OCI-LY7 (cell line): ENCODE measurements at regions not wholly inside any gene's neighbourhood (a gene's known extent, or its start where the extent isn't known, plus 50 kb on each side); places are given as distances from the start of the nearest gene placed in this dataset.

Experiments used
- BruUV-seq: library from RNA; stranded (reverse); fragments of 400-500 nt; replicated peaks from 2 replicates; lab custom pipeline; 2021; lab: Mats Ljungman, UMichigan
- CTCF ChIA-PET: fragments of 300-600 bp; sonication (Branson Sonifier 250); formaldehyde crosslinking; loops from one replicate; lab custom pipeline; 2022; ENCODE audit warnings: antibody characterized with exemption; ENCODE audit not compliant: unreplicated experiment; lab: Charles Lee
- POLR2A ChIA-PET: fragments of 300-600 bp; sonication (Branson Sonifier 250); formaldehyde crosslinking; loops from one replicate; lab custom pipeline; 2022; ENCODE audit warnings: antibody characterized with exemption; lab: Charles Lee
- DNase-seq: peaks from one replicate; pipeline ENCODE4 v3.0.0-alpha.2; 2015; ENCODE audit warnings: low spot score
- H2AFZ ChIP-seq: fragments of 200-600 bp; sonication (generic), shearing (Covaris generic); 2 replicates; pipeline ENCODE4 v1.6.1; 2014; ENCODE audit warnings: mild to moderate bottlenecking, antibody characterized with exemption, low read length, moderate library complexity
- H3K27ac ChIP-seq: fragments of 200-600 bp; sonication (generic); 2 replicates; pipeline ENCODE4 v1.5.1; 2014; ENCODE audit warnings: mixed run types, low read depth, mild to moderate bottlenecking, moderate library complexity, low read length, inconsistent platforms; ENCODE audit not compliant: poor library complexity, severe bottlenecking
- H3K36me3 ChIP-seq: fragments of 200-600 bp; sonication (generic); 2 replicates; pipeline ENCODE4 v1.6.1; 2014; ENCODE audit warnings: mild to moderate bottlenecking, antibody characterized with exemption, low read length, moderate library complexity, mixed read lengths; ENCODE audit not compliant: insufficient read depth
- H3K4me1 ChIP-seq: fragments of 200-600 bp; sonication (generic); 2 replicates; pipeline ENCODE4 v1.5.1; 2014; ENCODE audit warnings: mild to moderate bottlenecking, low read length; ENCODE audit not compliant: insufficient read depth, poor library complexity, severe bottlenecking
- H3K4me2 ChIP-seq: fragments of 200-600 bp; sonication (generic); 2 replicates; pipeline ENCODE4 v1.6.1; 2014; ENCODE audit warnings: mild to moderate bottlenecking, low read length
- H3K4me3 ChIP-seq: fragments of 200-600 bp; sonication (generic); 2 replicates; pipeline ENCODE4 v1.5.1; 2014; ENCODE audit warnings: mild to moderate bottlenecking, low read depth, low read length; ENCODE audit not compliant: poor library complexity, severe bottlenecking
- H3K79me2 ChIP-seq: fragments of 200-600 bp; sonication (generic); 2 replicates; pipeline ENCODE4 v1.6.1; 2016; ENCODE audit warnings: low read depth, mild to moderate bottlenecking, low read length, moderate library complexity, mixed read lengths; ENCODE audit not compliant: insufficient read depth
- H3K9me2 ChIP-seq: fragments of 200-600 bp; sonication (generic); 2 replicates; pipeline ENCODE4 v1.6.1; 2016; ENCODE audit warnings: mild to moderate bottlenecking, low read length, mixed read lengths; ENCODE audit not compliant: insufficient read depth
- H3K9me3 ChIP-seq: fragments of 200-600 bp; sonication (generic); 2 replicates; pipeline ENCODE4 v1.6.1; 2014; ENCODE audit warnings: mild to moderate bottlenecking, mixed run types, low read length, mixed read lengths
- H4K20me1 ChIP-seq: fragments of 200-600 bp; sonication (generic); 2 replicates; pipeline ENCODE4 v1.6.1; 2014; ENCODE audit warnings: mild to moderate bottlenecking, antibody characterized with exemption, low read length, moderate library complexity, mixed read lengths; ENCODE audit not compliant: insufficient read depth
- EZH2phosphoT487 ChIP-seq: fragments of 200-600 bp; sonication (generic); IDR thresholded peaks from 2 replicates; pipeline ENCODE4 v1.6.1; 2018; ENCODE audit warnings: low read depth, borderline replicate concordance, mild to moderate bottlenecking, mixed run types, antibody characterized with exemption, low read length, moderate library complexity, mixed read lengths
- intact Hi-C: fragments of 100-400 bp; cut with micrococcal nuclease; formaldehyde crosslinking; loops from one replicate; pipeline ENCODE4 v1.10.0; 2022; ENCODE audit not compliant: unreplicated experiment
- TF ChIP-seq, protein P1 (sequence below): fragments of 200-600 bp; sonication (generic); conservative IDR thresholded peaks from 2 replicates; pipeline ENCODE4 v1.5.1; 2014; ENCODE audit warnings: mild to moderate bottlenecking, antibody characterized with exemption, low read length, moderate library complexity, mixed read lengths

DNA sequence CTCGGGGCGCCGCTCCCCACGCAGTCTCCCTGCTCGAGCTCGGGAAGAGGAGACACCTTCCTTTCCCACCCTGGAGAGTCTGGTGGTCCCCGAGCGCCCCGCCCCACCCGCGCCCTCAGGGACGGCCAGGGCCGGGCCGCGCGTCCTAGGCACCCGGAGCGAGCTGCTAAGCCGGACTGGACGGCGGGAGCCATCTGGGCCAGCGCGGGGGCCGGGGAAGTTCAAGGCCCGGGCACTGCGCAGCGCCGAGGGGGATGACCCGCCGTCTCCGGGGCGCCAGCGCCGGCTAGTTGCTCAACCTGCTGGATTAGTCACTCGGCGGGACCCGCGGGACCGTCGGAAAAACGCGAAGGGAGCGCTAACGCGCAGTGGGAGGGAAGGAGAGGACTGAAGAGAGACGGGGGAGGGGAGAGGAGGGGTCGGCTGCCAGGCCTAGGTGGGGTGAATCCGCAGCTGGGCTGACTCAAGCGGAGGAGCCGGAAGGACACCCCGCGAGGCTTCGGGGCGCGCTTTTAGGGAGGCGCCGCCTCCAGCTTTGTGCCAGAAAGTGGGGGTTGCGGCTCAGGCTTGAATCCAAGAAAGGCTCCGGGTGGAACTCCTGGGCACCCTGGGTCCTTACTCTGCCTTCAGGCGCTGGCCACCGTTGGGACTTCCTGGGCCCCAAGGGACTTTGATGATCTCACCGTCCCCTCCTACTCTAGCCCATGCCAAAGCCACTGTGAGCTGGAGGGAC is 75.7 kb upstream of the FOXP4 start:
- H3K79me2 ChIP-seq, result no peaks in the 10 kb centered on the region
- H2AFZ ChIP-seq, result no peak overlapping the region
- no peaks in the 10 kb centered on the region for H4K20me1 ChIP-seq
- no peaks in the 10 kb centered on the region for H3K9me3 ChIP-seq
- no peak overlapping the region for H3K4me2 ChIP-seq
- ChIA-PET CTCF (no interaction called here), POLR2A (no interaction called here)
- no peaks in the 10 kb centered on the region for H3K36me3 ChIP-seq
- TF ChIP-seq EZH2phosphoT487, result no peak
- TF ChIP-seq, protein P1, sequence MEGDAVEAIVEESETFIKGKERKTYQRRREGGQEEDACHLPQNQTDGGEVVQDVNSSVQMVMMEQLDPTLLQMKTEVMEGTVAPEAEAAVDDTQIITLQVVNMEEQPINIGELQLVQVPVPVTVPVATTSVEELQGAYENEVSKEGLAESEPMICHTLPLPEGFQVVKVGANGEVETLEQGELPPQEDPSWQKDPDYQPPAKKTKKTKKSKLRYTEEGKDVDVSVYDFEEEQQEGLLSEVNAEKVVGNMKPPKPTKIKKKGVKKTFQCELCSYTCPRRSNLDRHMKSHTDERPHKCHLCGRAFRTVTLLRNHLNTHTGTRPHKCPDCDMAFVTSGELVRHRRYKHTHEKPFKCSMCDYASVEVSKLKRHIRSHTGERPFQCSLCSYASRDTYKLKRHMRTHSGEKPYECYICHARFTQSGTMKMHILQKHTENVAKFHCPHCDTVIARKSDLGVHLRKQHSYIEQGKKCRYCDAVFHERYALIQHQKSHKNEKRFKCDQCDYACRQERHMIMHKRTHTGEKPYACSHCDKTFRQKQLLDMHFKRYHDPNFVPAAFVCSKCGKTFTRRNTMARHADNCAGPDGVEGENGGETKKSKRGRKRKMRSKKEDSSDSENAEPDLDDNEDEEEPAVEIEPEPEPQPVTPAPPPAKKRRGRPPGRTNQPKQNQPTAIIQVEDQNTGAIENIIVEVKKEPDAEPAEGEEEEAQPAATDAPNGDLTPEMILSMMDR, result no peak
- DNase-seq, result no peak
- intact Hi-C loops, result no loop called here
- no TSS peak for BruUV-seq
- no peak overlapping the region for H3K4me3 ChIP-seq
- no peaks in the 10 kb centered on the region for H3K9me2 ChIP-seq
- H3K4me1 ChIP-seq, result no peaks in the 10 kb centered on the region
- H3K27ac ChIP-seq, result no peak overlapping the region

DNA sequence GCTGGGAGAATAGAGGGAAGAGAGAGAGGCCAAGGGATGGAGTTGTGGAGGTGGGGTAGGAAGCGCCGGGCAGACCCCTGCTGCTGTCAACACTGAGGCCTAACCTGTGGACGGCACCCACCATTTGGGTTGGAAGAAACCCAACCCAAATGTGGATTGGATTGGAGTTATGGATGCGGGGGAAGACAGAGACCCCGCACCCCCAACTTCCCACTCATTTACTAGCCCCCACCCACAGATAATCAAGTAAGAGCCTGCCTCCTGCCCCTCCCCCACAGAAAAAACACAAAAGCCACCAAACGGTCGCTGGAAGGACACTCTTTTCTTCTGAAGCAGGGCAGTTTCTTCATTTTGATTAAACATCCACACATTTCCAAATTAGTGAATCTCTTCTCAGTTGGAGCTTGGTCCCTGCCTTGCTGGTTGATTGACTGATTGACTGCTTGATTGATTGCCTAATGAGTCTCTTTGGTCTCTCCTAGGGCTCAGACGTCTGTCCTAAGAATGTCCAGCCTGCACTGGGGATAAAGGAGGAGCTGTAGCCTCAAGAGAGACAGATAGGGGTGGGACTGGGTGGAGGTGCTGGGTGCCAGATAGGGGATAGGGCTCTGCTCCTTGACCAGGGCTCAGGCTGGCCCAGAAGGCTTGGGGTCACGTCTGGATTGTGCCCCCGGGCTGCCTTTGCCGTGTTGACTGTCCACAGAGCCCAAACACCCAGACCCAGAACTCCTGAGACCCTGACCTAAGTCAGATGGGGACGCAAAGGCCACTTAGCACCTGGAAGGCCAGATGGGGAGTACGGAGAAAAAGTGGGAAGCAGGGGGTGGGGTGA is 74.9 kb upstream of the FOXP4 start:
- Histone ChIP-seq H3K9me2 (no peaks in the 10 kb centered on the region), H4K20me1 (no peaks in the 10 kb centered on the region), H3K79me2 (no peaks in the 10 kb centered on the region), H3K9me3 (no peaks in the 10 kb centered on the region), H3K4me3 (no peak overlapping the region), H3K4me2 (no peak overlapping the region), H3K27ac (no peak overlapping the region), H3K36me3 (no peaks in the 10 kb centered on the region), H3K4me1 (no peaks in the 10 kb centered on the region), H2AFZ (no peak overlapping the region)
- BruUV-seq, result no TSS peak
- CTCF ChIA-PET, result no interaction called here
- TF ChIP-seq, protein P1, result no peak
- POLR2A ChIA-PET, result no interaction called here
- intact Hi-C loops, result no loop called here
- no peak for DNase-seq
